Mucosa of gallbladder (tissue), 1 donor: ENCODE measurements at regions not wholly inside any gene's neighbourhood (a gene's known extent, or its start where the extent isn't known, plus 50 kb on each side); places are given as distances from the start of the nearest gene placed in this dataset.

Experiments used
- DNase-seq: peaks from one replicate; pipeline ENCODE4 v3.0.0-alpha.2; 2020; ENCODE audit warnings: low spot score
- donor health status: DM: no; HTN: no; CAD: no.

GRCh38 chr4:11488657-11489452 is 60.2 kb upstream of the HS3ST1 start:
- DNase-seq = no peak

GRCh38 chr4:11487868-11488544 is 59.3 kb upstream of the HS3ST1 start:
- no peak for DNase-seq

- DNase-seq = no peak
These were observed 58.4 kb upstream of the HS3ST1 start for GRCh38 chr4:11487139-11487538.

GRCh38 chr4:11485926-11486325 is 57.2 kb upstream of the HS3ST1 start:
- no peak for DNase-seq

- no peak for DNase-seq
These were observed 55.8 kb upstream of the HS3ST1 start for GRCh38 chr4:11484531-11484930.

- no peak for DNase-seq
These were observed 54.4 kb upstream of the HS3ST1 start for GRCh38 chr4:11483046-11483445.

GRCh38 chr4:11480683-11481082 is 52.0 kb upstream of the HS3ST1 start:
- DNase-seq = peak; percentile 39
